ENCODE measurements at regions not wholly inside any gene's neighbourhood (a gene's known extent, or its start where the extent isn't known, plus 50 kb on each side); places are given as distances from the start of the nearest gene placed in this dataset.

DNA sequence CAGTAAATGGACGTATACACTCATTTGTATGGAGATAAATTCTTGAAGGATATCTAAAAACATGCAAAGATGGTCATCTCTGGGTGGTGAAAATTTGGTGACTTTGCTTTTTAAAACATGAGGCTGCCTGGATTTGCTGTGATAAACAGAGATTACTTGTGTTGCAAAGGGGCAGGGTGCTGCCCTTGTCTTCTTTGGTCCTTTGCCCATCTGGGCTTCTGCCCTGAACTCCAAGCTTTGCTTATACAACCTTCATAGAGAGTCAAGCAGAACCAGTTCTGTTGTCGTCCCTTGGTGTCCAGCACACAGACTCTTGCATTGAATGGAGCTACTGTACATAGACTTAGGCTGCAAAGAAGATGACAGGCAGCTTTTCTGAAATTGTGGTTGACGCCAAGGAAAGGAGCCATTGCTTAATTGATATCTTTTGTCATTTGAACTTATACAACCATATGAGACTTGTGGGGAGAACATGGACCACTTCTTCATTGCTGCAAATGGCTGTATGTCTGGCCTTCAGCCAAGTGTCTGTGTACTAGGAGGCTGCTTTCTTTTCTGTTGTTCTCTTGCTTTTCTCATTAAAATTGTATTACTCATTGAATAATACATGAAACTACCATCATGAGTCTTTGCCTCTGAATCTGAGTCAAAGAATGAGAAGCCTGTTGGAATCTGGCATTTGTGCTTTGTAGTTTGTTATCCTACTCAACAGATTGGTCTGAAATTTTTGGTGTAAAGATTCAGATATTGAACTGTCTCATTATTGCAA is 152.5 kb downstream of the DMRT2 start:
- intact Hi-C loops (cut with DNase I; ENCODE audit: low total_unique reads): no loop called here

DNA sequence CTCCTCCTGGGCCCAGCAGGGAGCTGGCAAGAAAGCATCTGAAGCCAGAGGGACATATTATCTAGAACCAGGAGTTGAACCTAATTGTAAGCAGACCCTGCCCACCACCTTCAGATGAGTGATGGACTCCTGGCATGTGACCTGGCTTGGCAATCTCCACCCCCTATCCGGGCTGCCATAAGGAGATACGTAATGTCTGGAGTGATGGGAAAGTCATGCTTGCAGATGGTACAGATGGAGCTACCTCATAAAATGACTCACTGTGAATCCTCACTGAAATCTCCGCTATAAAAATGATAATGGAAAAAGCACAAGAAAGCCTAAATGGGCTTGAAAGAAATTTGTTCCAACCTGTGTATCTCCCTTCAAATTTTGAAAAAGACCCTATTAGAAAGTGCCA is 157.5 kb downstream of the DMRT2 start:
- no peaks in the 10 kb centered on the region for H3K9me3 ChIP-seq
- in situ Hi-C loops (cut with MboI; ENCODE audit: low sequenced_read_pairs in 4 of 4): no loop called here
- no peak overlapping the region for H3K4me3 ChIP-seq
- intact Hi-C loops (cut with DNase I; ENCODE audit: low total_unique reads): no loop called here
- no peak for ATAC-seq
- no peaks in the 10 kb centered on the region for H3K36me3 ChIP-seq
- no peak for TF ChIP-seq POLR2A (IDR thresholded peaks at IDR 0.05)
- TF ChIP-seq, protein P1, sequence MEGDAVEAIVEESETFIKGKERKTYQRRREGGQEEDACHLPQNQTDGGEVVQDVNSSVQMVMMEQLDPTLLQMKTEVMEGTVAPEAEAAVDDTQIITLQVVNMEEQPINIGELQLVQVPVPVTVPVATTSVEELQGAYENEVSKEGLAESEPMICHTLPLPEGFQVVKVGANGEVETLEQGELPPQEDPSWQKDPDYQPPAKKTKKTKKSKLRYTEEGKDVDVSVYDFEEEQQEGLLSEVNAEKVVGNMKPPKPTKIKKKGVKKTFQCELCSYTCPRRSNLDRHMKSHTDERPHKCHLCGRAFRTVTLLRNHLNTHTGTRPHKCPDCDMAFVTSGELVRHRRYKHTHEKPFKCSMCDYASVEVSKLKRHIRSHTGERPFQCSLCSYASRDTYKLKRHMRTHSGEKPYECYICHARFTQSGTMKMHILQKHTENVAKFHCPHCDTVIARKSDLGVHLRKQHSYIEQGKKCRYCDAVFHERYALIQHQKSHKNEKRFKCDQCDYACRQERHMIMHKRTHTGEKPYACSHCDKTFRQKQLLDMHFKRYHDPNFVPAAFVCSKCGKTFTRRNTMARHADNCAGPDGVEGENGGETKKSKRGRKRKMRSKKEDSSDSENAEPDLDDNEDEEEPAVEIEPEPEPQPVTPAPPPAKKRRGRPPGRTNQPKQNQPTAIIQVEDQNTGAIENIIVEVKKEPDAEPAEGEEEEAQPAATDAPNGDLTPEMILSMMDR (IDR thresholded peaks at IDR 0.05 in 4 of 5, conservative IDR thresholded peaks at IDR 0.05 in 1 of 5): no peak
- H3K27ac ChIP-seq: no peak overlapping the region
- no peak for DNase-seq
- peaks cover 0 to 2% of the 10 kb centered on the region in 2 donors for H3K4me1 ChIP-seq
- no peaks in the 10 kb centered on the region for H3K27me3 ChIP-seq

More for the DNA sequence above, 152.5 kb downstream of the DMRT2 start:
- DNase-seq: no peak
- Histone ChIP-seq H3K36me3 (no peaks in the 10 kb centered on the region), H3K4me1 (peaks cover 3 to 16% of the 10 kb centered on the region in 2 donors), H3K4me3 (no peak overlapping the region), H3K27me3 (no peaks in the 10 kb centered on the region), H3K27ac (no peak overlapping the region), H3K9me3 (no peaks in the 10 kb centered on the region)
- no peak for ATAC-seq
- TF ChIP-seq, protein P1 (IDR thresholded peaks at IDR 0.05 in 4 of 5, conservative IDR thresholded peaks at IDR 0.05 in 1 of 5): no peak
- TF ChIP-seq POLR2A (IDR thresholded peaks at IDR 0.05): no peak
- in situ Hi-C loops (cut with MboI; ENCODE audit: low sequenced_read_pairs in 4 of 4): no loop called here

DNA sequence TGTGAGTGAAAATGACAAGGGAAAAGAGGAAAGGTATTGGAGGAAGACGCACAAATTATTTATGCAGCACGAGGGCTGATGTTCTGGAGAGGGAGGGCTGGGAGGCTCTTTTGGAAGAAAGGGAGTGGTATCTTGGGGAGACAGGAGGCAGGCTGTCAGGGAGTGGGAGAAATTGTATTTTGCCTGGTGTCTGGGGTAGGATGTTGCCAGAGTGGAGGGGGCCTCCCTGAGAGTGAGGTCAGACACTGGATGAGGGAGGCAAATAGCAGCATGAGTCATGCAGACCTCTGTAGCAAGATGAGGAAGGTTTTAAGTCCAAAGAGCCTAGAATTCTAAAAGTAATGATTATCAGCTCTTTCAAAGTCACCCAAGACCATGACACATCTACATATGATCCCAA is 158.0 kb downstream of the DMRT2 start:
- DNase-seq: no peak
- no peak for TF ChIP-seq POLR2A (IDR thresholded peaks at IDR 0.05)
- TF ChIP-seq, protein P1 (IDR thresholded peaks at IDR 0.05 in 4 of 5, conservative IDR thresholded peaks at IDR 0.05 in 1 of 5): no peak
- Histone ChIP-seq H3K36me3 (no peaks in the 10 kb centered on the region), H3K4me1 (no peaks in the 10 kb centered on the region), H3K4me3 (no peak overlapping the region), H3K27ac (no peak overlapping the region), H3K9me3 (no peaks in the 10 kb centered on the region), H3K27me3 (no peaks in the 10 kb centered on the region)
- in situ Hi-C loops (cut with MboI; ENCODE audit: low sequenced_read_pairs in 4 of 4): no loop called here
- intact Hi-C loops (cut with DNase I; ENCODE audit: low total_unique reads): no loop called here
- ATAC-seq: no peak

DNA sequence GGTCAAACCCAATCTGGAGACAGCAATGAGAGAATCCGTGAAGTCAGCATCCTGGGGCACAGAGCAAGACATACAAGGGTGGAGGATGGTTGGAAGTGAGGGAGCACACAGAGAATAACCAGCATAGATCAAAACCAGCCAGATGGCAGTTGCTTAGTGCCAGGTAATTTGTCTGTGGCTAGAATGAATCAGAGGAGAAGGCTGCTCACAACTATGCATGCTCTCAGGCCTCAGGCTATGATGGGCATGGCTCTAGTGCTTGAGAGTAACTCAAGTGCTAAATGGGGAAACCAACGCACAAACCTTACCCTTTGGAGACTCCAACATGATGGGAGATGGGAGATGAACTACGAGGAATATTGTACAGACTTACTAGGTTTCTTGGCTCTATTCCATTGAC is 160.8 kb downstream of the DMRT2 start:
- H3K36me3 ChIP-seq: no peaks in the 10 kb centered on the region
- H3K4me1 ChIP-seq: no peaks in the 10 kb centered on the region
- in situ Hi-C loops (cut with MboI; ENCODE audit: low sequenced_read_pairs in 4 of 4) (no loop called here), intact Hi-C loops (cut with DNase I; ENCODE audit: low total_unique reads) (no loop called here)
- no peak overlapping the region for H3K4me3 ChIP-seq
- no peaks in the 10 kb centered on the region for H3K27me3 ChIP-seq
- ATAC-seq (no peak), DNase-seq (no peak)
- TF ChIP-seq, protein P1 (IDR thresholded peaks at IDR 0.05 in 4 of 5, conservative IDR thresholded peaks at IDR 0.05 in 1 of 5): no peak
- TF ChIP-seq POLR2A (IDR thresholded peaks at IDR 0.05): no peak
- H3K9me3 ChIP-seq: no peaks in the 10 kb centered on the region
- H3K27ac ChIP-seq: no peak overlapping the region

DNA sequence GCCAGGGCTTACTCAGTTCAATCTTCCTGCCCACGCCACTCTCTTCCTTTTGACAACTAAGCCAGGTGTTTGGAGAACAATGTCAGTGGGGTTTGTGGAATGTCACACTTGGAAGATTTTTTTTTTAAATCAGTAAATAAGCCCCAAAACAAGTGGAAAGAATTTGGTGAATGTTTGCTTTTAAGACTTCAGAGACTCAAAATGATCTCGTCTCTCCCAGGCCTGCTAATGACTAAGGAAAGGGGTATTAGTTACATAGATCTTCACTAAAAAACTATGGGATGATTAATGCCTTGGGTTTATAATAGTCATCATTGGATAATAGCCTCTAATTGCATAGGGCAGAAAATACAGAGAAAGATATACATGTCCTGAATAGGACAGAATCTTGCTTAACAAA is 166.4 kb downstream of the DMRT2 start:
- Histone ChIP-seq H3K9me3 (no peaks in the 10 kb centered on the region), H3K36me3 (no peaks in the 10 kb centered on the region), H3K27ac (no peak overlapping the region), H3K27me3 (no peaks in the 10 kb centered on the region), H3K4me3 (no peak overlapping the region), H3K4me1 (no peaks in the 10 kb centered on the region)
- TF ChIP-seq, protein P1 (IDR thresholded peaks at IDR 0.05 in 4 of 5, conservative IDR thresholded peaks at IDR 0.05 in 1 of 5): no peak
- no peak for TF ChIP-seq POLR2A (IDR thresholded peaks at IDR 0.05)
- in situ Hi-C loops (cut with MboI; ENCODE audit: low sequenced_read_pairs in 4 of 4) (no loop called here), intact Hi-C loops (cut with DNase I; ENCODE audit: low total_unique reads) (no loop called here)
- DNase-seq: no peak
- ATAC-seq: no peak
